WTC11 (cell line): ENCODE measurements at regions not wholly inside any gene's neighbourhood (a gene's known extent, or its start where the extent isn't known, plus 50 kb on each side); places are given as distances from the start of the nearest gene placed in this dataset.

Experiments
- ATAC-seq: fragments of 200-7000 bp; cut with Tn5 transposase; 2 replicates; pipeline ENCODE4 v1.10.0; 2021; ENCODE audit warnings: mild to moderate bottlenecking, moderate library complexity
- CTCF ChIA-PET: fragments of 300-600 bp; sonication (Branson Sonifier 250); formaldehyde crosslinking; loops from one replicate; lab custom pipeline; 2021; ENCODE audit warnings: antibody characterized with exemption; lab: Charles Lee
- POLR2A ChIA-PET: fragments of 350-600 bp; sonication (Branson Sonifier 250); formaldehyde crosslinking; loops from one replicate; lab custom pipeline; 2021; ENCODE audit warnings: antibody characterized with exemption; lab: Charles Lee
- DNase-seq: peaks from one replicate; pipeline ENCODE4 v3.0.0; 2021; ENCODE audit warnings: low spot score
- H3K27ac Mint-ChIP-seq: 2 replicates; pipeline ENCODE4 v1.8.0; 2021; ENCODE audit warnings: mixed read lengths
- H3K27me3 Mint-ChIP-seq: 2 replicates; pipeline ENCODE4 v1.8.0; 2021; ENCODE audit warnings: low read depth, mild to moderate bottlenecking, moderate library complexity, mixed read lengths
- H3K36me3 Mint-ChIP-seq: 2 replicates; pipeline ENCODE4 v1.8.0; 2021; ENCODE audit warnings: mixed read lengths
- H3K4me1 Mint-ChIP-seq: 2 replicates; pipeline ENCODE4 v1.8.0; 2022; ENCODE audit warnings: mixed read lengths
- H3K4me3 Mint-ChIP-seq: 2 replicates; pipeline ENCODE4 v1.8.0; 2021; ENCODE audit warnings: mild to moderate bottlenecking, moderate library complexity, mixed read lengths
- H3K9me3 Mint-ChIP-seq: 2 replicates; pipeline ENCODE4 v1.8.0; 2021; ENCODE audit warnings: mixed read lengths
- E2F5 ChIP-seq: sonication (generic); formaldehyde crosslinking; IDR thresholded peaks from 2 replicates; pipeline ENCODE4 v1.8.1; 2022; ENCODE audit warnings: mild to moderate bottlenecking, moderate library complexity, missing genetic modification reagents
- FOXK1 ChIP-seq: sonication (generic); formaldehyde crosslinking; IDR thresholded peaks from 2 replicates; pipeline ENCODE4 v1.8.0; 2022; ENCODE audit warnings: mild to moderate bottlenecking, moderate library complexity, missing genetic modification reagents
- FOXP4 ChIP-seq: sonication (generic); formaldehyde crosslinking; IDR thresholded peaks from 2 replicates; pipeline ENCODE4 v1.8.0; 2022; ENCODE audit warnings: mild to moderate bottlenecking, missing genetic modification reagents
- GABPB1 ChIP-seq: sonication (generic); formaldehyde crosslinking; IDR thresholded peaks from 2 replicates; pipeline ENCODE4 v1.8.1; 2023; ENCODE audit warnings: mild to moderate bottlenecking, missing genetic modification reagents
- JUN ChIP-seq: sonication (generic); formaldehyde crosslinking; IDR thresholded peaks from 2 replicates; pipeline ENCODE4 v1.8.0; 2023; ENCODE audit warnings: mild to moderate bottlenecking, missing genetic modification reagents
- MAX ChIP-seq: sonication (generic); formaldehyde crosslinking; IDR thresholded peaks from 2 replicates; pipeline ENCODE4 v1.8.0; 2022; ENCODE audit warnings: mild to moderate bottlenecking, missing genetic modification reagents
- MXD4 ChIP-seq: fragments of 250-450 bp; sonication (Bioruptor Pico); IDR thresholded peaks from 2 replicates; pipeline ENCODE4 v1.8.0; 2021; ENCODE audit warnings: mild to moderate bottlenecking, moderate library complexity, borderline replicate concordance
- NFYB ChIP-seq: sonication (generic); formaldehyde crosslinking; conservative IDR thresholded peaks from 2 replicates; pipeline ENCODE4 v1.8.0; 2022; ENCODE audit warnings: low read depth, missing genetic modification reagents
- TCF7 ChIP-seq: sonication (generic); formaldehyde crosslinking; IDR thresholded peaks from 2 replicates; pipeline ENCODE4 v1.8.0; 2022; ENCODE audit warnings: mild to moderate bottlenecking, low read depth, missing genetic modification reagents, moderate library complexity
- ZMAT4 ChIP-seq: fragments of 250-450 bp; sonication (Bioruptor Pico); IDR thresholded peaks from 2 replicates; pipeline ENCODE4 v1.9.0; 2021; ENCODE audit warnings: mild to moderate bottlenecking
- ZNF121 ChIP-seq: sonication (generic); formaldehyde crosslinking; IDR thresholded peaks from 2 replicates; pipeline ENCODE4 v1.8.0; 2023; ENCODE audit warnings: missing genetic modification reagents
- ZNF281 ChIP-seq: sonication (generic); formaldehyde crosslinking; IDR thresholded peaks from 2 replicates; pipeline ENCODE4 v1.8.0; 2023; ENCODE audit warnings: mild to moderate bottlenecking, missing genetic modification reagents
- ZNF416 ChIP-seq: fragments of 250-450 bp; sonication (Bioruptor Pico); IDR thresholded peaks from 2 replicates; pipeline ENCODE4 v1.9.0; 2021; ENCODE audit warnings: mild to moderate bottlenecking, inconsistent platforms
- ZNF423 ChIP-seq: fragments of 250-450 bp; sonication (Bioruptor Pico); IDR thresholded peaks from 2 replicates; pipeline ENCODE4 v2.1.2; 2022; ENCODE audit warnings: mild to moderate bottlenecking, moderate library complexity
- TF ChIP-seq, protein P1 (sequence below): sonication (generic); formaldehyde crosslinking; IDR thresholded peaks from 2 replicates; pipeline ENCODE4 v1.8.1; 2022; ENCODE audit warnings: low read depth, missing genetic modification reagents, borderline replicate concordance

DNA sequence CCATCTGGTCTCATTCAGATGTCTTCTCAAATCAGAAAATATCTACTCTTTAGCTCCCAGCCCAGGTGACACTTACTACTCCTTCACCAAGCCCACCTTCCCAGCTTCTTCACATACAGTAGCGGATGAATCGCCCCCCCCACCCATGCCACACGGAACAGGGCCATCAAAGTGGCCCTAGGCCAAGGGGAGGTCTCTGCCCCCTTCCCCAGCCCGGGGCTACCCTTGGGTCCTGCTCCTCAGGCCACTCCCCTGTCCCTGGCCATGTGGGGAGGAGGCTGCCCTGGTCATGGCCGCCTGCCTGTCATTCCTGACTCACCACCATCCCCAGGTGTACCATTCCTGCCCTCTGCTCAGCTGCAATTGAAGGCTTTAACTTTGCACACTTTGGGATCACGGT lies 142.8 kb downstream of the NECTIN1 start:
- peaks cover 13% of the 10 kb centered on the region for H3K36me3 Mint-ChIP-seq
- ChIA-PET CTCF (interaction anchor here (2.0 to 8.7 kb wide), 4 partner anchors 13 to 143 kb away, joined by 9 to 71 read pairs (median 24); partner anchors contain the start of gene NECTIN1), POLR2A (no interaction called here)
- no peak overlapping the region for H3K27ac Mint-ChIP-seq
- no peak overlapping the region for H3K4me3 Mint-ChIP-seq
- peaks cover 33% of the 10 kb centered on the region for H3K4me1 Mint-ChIP-seq
- DNase-seq, result no peak
- TF ChIP-seq JUN, result no peak
- TF ChIP-seq FOXP4 (CRISPR knock-in tag), result no peak
- no peak for TF ChIP-seq FOXK1 (CRISPR knock-in tag)
- TF ChIP-seq E2F5 (CRISPR knock-in tag), result no peak
- no peak for TF ChIP-seq MXD4 (CRISPR knock-in tag)
- TF ChIP-seq ZMAT4 (CRISPR knock-in tag), result no peak
- TF ChIP-seq NFYB (CRISPR knock-in tag), result no peak
- no peak for TF ChIP-seq TCF7 (CRISPR knock-in tag)
- TF ChIP-seq ZNF281 (CRISPR knock-in tag), result no peak
- TF ChIP-seq GABPB1 (CRISPR knock-in tag), result no peak
- TF ChIP-seq, protein P1, sequence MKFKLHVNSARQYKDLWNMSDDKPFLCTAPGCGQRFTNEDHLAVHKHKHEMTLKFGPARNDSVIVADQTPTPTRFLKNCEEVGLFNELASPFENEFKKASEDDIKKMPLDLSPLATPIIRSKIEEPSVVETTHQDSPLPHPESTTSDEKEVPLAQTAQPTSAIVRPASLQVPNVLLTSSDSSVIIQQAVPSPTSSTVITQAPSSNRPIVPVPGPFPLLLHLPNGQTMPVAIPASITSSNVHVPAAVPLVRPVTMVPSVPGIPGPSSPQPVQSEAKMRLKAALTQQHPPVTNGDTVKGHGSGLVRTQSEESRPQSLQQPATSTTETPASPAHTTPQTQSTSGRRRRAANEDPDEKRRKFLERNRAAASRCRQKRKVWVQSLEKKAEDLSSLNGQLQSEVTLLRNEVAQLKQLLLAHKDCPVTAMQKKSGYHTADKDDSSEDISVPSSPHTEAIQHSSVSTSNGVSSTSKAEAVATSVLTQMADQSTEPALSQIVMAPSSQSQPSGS (CRISPR knock-in tag), result no peak
- TF ChIP-seq ZNF121 (CRISPR knock-in tag), result no peak
- no peak for TF ChIP-seq MAX (CRISPR knock-in tag)
- peaks cover 34% of the 10 kb centered on the region for H3K27me3 Mint-ChIP-seq
- H3K9me3 Mint-ChIP-seq, result peaks cover 15% of the 10 kb centered on the region
- no peak for ATAC-seq

GRCh38 chr11:119585043-119585781 lies 143.8 kb downstream of the NECTIN1 start:
- TF ChIP-seq ZNF416 (CRISPR knock-in tag) (no peak), ZNF423 (0 out of 2 replicates have a peak, but pooled peaks have one; percentile 18), FOXK1 (CRISPR knock-in tag) (0 out of 2 replicates have a peak, but pooled peaks have one; percentile 20)
- TF ChIP-seq, all 79 proteins: peak for 2
- peak overlapping the region; percentile 75 for H3K4me3 Mint-ChIP-seq
- ATAC-seq, result peak; percentile 56
- H3K9me3 Mint-ChIP-seq, result peaks cover 24% of the 10 kb centered on the region
- no peak overlapping the region for H3K27ac Mint-ChIP-seq
- POLR2A ChIA-PET, result interaction anchor here (0.6 to 1.0 kb wide), 2 partner anchors 13 to 464 kb away, joined by 3 to 5 read pairs; no protein-coding TSS in a partner anchor
- peaks cover 17% of the 10 kb centered on the region for H3K36me3 Mint-ChIP-seq
- CTCF ChIA-PET, result interaction anchor here (0.7 to 8.7 kb wide), 9 partner anchors 12 to 195 kb away, joined by 3 to 71 read pairs (median 9); partner anchors contain the start of gene NECTIN1
- H3K4me1 Mint-ChIP-seq, result peaks cover 23% of the 10 kb centered on the region
- peak; percentile 63 for DNase-seq
- peaks cover 43% of the 10 kb centered on the region for H3K27me3 Mint-ChIP-seq
